Left forelimb (tissue), 1 donor: ENCODE measurements at regions not wholly inside any gene's neighbourhood (a gene's known extent, or its start where the extent isn't known, plus 50 kb on each side); places are given as distances from the start of the nearest gene placed in this dataset.

Source experiments
- DNase-seq: peaks from one replicate; pipeline ENCODE4 v3.0.0-alpha.2; 2018; ENCODE audit warnings: low spot score

- no peak for DNase-seq
Measured at GRCh38 chr6:125658136-125658535, 91.3 kb upstream of the HEY2 start.

- DNase-seq, result no peak
Measured at GRCh38 chr6:125658759-125659431, 90.5 kb upstream of the HEY2 start.

- DNase-seq, result no peak
Measured at GRCh38 chr6:125659887-125660286, 89.5 kb upstream of the HEY2 start.

- no peak for DNase-seq
Measured at GRCh38 chr6:125662296-125662695, 87.1 kb upstream of the HEY2 start.

- no peak for DNase-seq
Measured at GRCh38 chr6:125665295-125665814, 84.1 kb upstream of the HEY2 start.

GRCh38 chr6:125667326-125667725, 82.1 kb upstream of the HEY2 start:
- DNase-seq, result no peak

GRCh38 chr6:125668071-125668470, 81.4 kb upstream of the HEY2 start:
- no peak for DNase-seq

GRCh38 chr6:125670568-125670967, 78.9 kb upstream of the HEY2 start:
- no peak for DNase-seq

GRCh38 chr6:125671323-125671722, 78.1 kb upstream of the HEY2 start:
- no peak for DNase-seq

- DNase-seq, result no peak
Measured at GRCh38 chr6:125674230-125674629, 75.2 kb upstream of the HEY2 start.

- DNase-seq, result no peak
Measured at GRCh38 chr6:125678601-125679000, 70.8 kb upstream of the HEY2 start.

- DNase-seq, result no peak
Measured at GRCh38 chr6:125679128-125679527, 70.3 kb upstream of the HEY2 start.

- no peak for DNase-seq
Measured at GRCh38 chr6:125679651-125680050, 69.8 kb upstream of the HEY2 start.

GRCh38 chr6:125682939-125683338, 66.5 kb upstream of the HEY2 start:
- no peak for DNase-seq

GRCh38 chr6:125688138-125688537, 61.3 kb upstream of the HEY2 start:
- DNase-seq, result no peak

- no peak for DNase-seq
Measured at GRCh38 chr6:125693480-125693879, 56.0 kb upstream of the HEY2 start.

- DNase-seq, result no peak
Measured at GRCh38 chr6:125699591-125699990, 49.8 kb upstream of the HEY2 start.
